SK-N-MC (cell line): ENCODE measurements at regions not wholly inside any gene's neighbourhood (a gene's known extent, or its start where the extent isn't known, plus 50 kb on each side); places are given as distances from the start of the nearest gene placed in this dataset.

Source experiments
- EZH2 ChIP-seq: fragments of 200-600 bp; sonication (generic); IDR thresholded peaks from one replicate; pipeline ENCODE4 v1.6.1; 2017; ENCODE audit warnings: antibody characterized with exemption
- FOXP2 ChIP-seq: optimal IDR thresholded peaks from 2 replicates; pipeline ENCODE3; 2011; ENCODE audit warnings: mild to moderate bottlenecking, moderate library complexity; ENCODE audit not compliant: insufficient read depth; ENCODE audit errors: extremely low read length, control extremely low read depth
- POLR2AphosphoS5 ChIP-seq: IDR thresholded peaks from 2 replicates; pipeline ENCODE4 v1.6.1; 2012; ENCODE audit warnings: mild to moderate bottlenecking, low read depth, low read length, borderline replicate concordance

- TF ChIP-seq EZH2 (no peak), POLR2AphosphoS5 (no peak), FOXP2 (no peak)
These were observed 480.3 kb downstream of the DSC3 start for GRCh38 chr18:30562231-30562630.
